Thymus (tissue), 11 donors: ENCODE measurements at regions not wholly inside any gene's neighbourhood (a gene's known extent, or its start where the extent isn't known, plus 50 kb on each side); places are given as distances from the start of the nearest gene placed in this dataset.

Experiments
- DNase-seq, 9 donors: peaks; one replicate each; pipeline ENCODE4 v3.0.0-alpha.2; 2013; ENCODE audit warnings: low spot score in 9 of 9, low read depth in 6 of 9, missing footprints in 1 of 9
- H3K27ac ChIP-seq, 2 donors: one replicate each; pipeline ENCODE4 v1.5.1; 2013; ENCODE audit warnings: control low read depth in 1 of 2, low read depth in 1 of 2, low read length in 1 of 2, mild to moderate bottlenecking in 1 of 2, moderate library complexity in 1 of 2
- H3K27me3 ChIP-seq, 2 donors: one replicate each; pipeline ENCODE4 v1.5.1; 2013; ENCODE audit warnings: low read length in 1 of 2; ENCODE audit not compliant: control insufficient read depth in 2 of 2, insufficient read depth in 1 of 2
- H3K36me3 ChIP-seq, 2 donors: one replicate each; pipeline ENCODE4 v1.5.1; 2013; ENCODE audit warnings: low read length in 1 of 2, mild to moderate bottlenecking in 1 of 2, moderate library complexity in 1 of 2; ENCODE audit not compliant: control insufficient read depth in 2 of 2, insufficient read depth in 2 of 2
- H3K4me1 ChIP-seq, 2 donors: one replicate each; pipeline ENCODE4 v1.5.1; 2013; ENCODE audit warnings: low read length in 2 of 2; ENCODE audit not compliant: control insufficient read depth in 2 of 2, insufficient read depth in 2 of 2
- H3K4me3 ChIP-seq, 2 donors: one replicate each; pipeline ENCODE4 v1.5.1; 2013; ENCODE audit warnings: low read length in 2 of 2, control low read depth in 1 of 2, mild to moderate bottlenecking in 1 of 2
- H3K9me3 ChIP-seq, 2 donors: one replicate each; pipeline ENCODE4 v1.5.1; 2013; ENCODE audit warnings: low read length in 1 of 2, mild to moderate bottlenecking in 1 of 2; ENCODE audit not compliant: control insufficient read depth in 2 of 2, insufficient read depth in 1 of 2
- WGBS: extraction: QIAGEN DNeasy Blood & Tissue Kit; methylation state at CpG from one replicate; pipeline ENCODE4 v1.1.7; 2013; 5-methylcytosine and 5-hydroxymethylcytosine counted together
- donor health status: healthy.

GRCh38 chr2:236982693-236983455 is 102.8 kb upstream of the COPS8 start:
- DNase-seq, result no peak
- WGBS, result 98% methylated on average over 3 of the region's 3 CpGs

GRCh38 chr2:236984046-236984445 is 101.6 kb upstream of the COPS8 start:
- no peak overlapping the region for H3K27ac ChIP-seq
- DNase-seq, result no peak
- H3K27me3 ChIP-seq, result peaks cover 0 to 4% of the 10 kb centered on the region in 2 donors
- no peaks in the 10 kb centered on the region for H3K9me3 ChIP-seq
- 63% methylated on average over 1 of the region's 1 CpG for WGBS
- no peak overlapping the region for H3K4me3 ChIP-seq
- no peaks in the 10 kb centered on the region for H3K36me3 ChIP-seq
- H3K4me1 ChIP-seq, result no peaks in the 10 kb centered on the region

More at GRCh38 chr2:236982693-236983455, 102.8 kb upstream of the COPS8 start:
- no peaks in the 10 kb centered on the region for H3K4me1 ChIP-seq
- no peak overlapping the region for H3K4me3 ChIP-seq
- H3K27ac ChIP-seq, result no peak overlapping the region
- no peaks in the 10 kb centered on the region for H3K36me3 ChIP-seq
- H3K27me3 ChIP-seq, result no peaks in the 10 kb centered on the region
- no peaks in the 10 kb centered on the region for H3K9me3 ChIP-seq

DNA sequence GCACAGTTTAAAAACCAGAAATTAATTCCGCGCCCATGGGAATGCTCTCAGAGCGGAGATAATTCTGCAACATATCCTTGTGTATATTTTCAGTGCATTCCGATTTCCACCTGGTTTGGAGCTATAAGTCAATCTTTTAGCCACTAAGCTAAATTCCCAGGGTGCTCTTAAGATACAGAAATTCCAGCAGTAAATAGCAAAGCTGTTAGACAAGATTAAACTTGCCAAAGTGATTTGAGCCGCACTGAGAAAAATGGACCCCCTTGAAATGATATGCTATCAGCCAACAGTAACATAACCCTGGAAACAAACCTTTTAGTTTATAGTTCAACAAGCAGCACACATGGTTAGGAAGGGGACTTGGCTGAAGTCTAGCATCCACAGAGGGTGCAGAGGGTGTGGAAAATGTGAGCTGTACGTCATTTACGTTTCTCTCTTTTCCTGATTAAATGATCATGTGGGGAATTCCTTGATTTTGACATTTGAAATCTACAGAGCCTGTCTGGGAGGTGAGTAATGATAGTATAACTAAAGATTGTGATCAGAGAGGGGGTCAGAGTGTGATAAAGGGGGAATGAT is 99.8 kb upstream of the COPS8 start:
- H3K36me3 ChIP-seq, result no peaks in the 10 kb centered on the region
- DNase-seq, result no peak
- peak overlapping the region in 1 of 2 donors; percentile 5 for H3K27ac ChIP-seq
- H3K4me1 ChIP-seq, result no peaks in the 10 kb centered on the region
- no peaks in the 10 kb centered on the region for H3K9me3 ChIP-seq
- peaks cover 0 to 4% of the 10 kb centered on the region in 2 donors for H3K27me3 ChIP-seq
- 96% methylated on average over 7 of the region's 7 CpGs for WGBS
- H3K4me3 ChIP-seq, result no peak overlapping the region

GRCh38 chr2:236986524-236987330 is 99.0 kb upstream of the COPS8 start:
- no peaks in the 10 kb centered on the region for H3K9me3 ChIP-seq
- H3K4me1 ChIP-seq, result no peaks in the 10 kb centered on the region
- DNase-seq, result no peak
- H3K36me3 ChIP-seq, result no peaks in the 10 kb centered on the region
- WGBS, result 94% methylated on average over 10 of the region's 10 CpGs
- no peak overlapping the region for H3K4me3 ChIP-seq
- H3K27ac ChIP-seq, result no peak overlapping the region
- H3K27me3 ChIP-seq, result peaks cover 0 to 4% of the 10 kb centered on the region in 2 donors

DNA sequence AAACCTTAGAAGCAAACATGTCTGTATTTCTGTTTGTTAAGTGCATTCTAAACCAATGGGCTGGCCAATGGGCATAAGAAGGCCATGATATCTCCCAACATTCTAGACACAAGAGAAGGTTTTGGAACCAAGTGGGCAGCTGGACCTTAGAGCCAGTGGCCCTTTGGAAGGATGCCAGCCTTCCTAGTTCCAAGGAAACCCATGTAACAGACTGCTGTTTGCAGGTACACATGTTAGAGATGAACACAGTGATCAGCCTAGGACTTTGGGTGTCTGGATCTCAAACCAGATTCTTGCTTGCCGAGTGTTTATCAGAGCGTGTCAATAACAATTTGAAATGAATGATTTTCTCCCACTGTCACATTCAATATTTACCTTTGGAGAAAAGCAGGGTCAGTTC is 97.5 kb upstream of the COPS8 start:
- no peak overlapping the region for H3K4me3 ChIP-seq
- H3K36me3 ChIP-seq, result no peaks in the 10 kb centered on the region
- 98% methylated on average over 2 of the region's 2 CpGs for WGBS
- DNase-seq, result no peak
- no peaks in the 10 kb centered on the region for H3K4me1 ChIP-seq
- no peaks in the 10 kb centered on the region for H3K9me3 ChIP-seq
- no peak overlapping the region for H3K27ac ChIP-seq
- peaks cover 0 to 4% of the 10 kb centered on the region in 2 donors for H3K27me3 ChIP-seq

GRCh38 chr2:236988690-236989624 is 96.7 kb upstream of the COPS8 start:
- Histone ChIP-seq H3K27me3 (peaks cover 0 to 4% of the 10 kb centered on the region in 2 donors), H3K4me3 (no peak overlapping the region), H3K27ac (no peak overlapping the region), H3K36me3 (no peaks in the 10 kb centered on the region), H3K9me3 (no peaks in the 10 kb centered on the region), H3K4me1 (no peaks in the 10 kb centered on the region)
- WGBS, result 66% methylated on average over 16 of the region's 16 CpGs
- DNase-seq, result no peak

- H3K27me3 ChIP-seq, result peaks cover 0 to 4% of the 10 kb centered on the region in 2 donors
- no peaks in the 10 kb centered on the region for H3K36me3 ChIP-seq
- H3K4me1 ChIP-seq, result no peaks in the 10 kb centered on the region
- WGBS, result 68% methylated on average over 2 of the region's 2 CpGs
- H3K9me3 ChIP-seq, result no peaks in the 10 kb centered on the region
- H3K4me3 ChIP-seq, result no peak overlapping the region
- H3K27ac ChIP-seq, result no peak overlapping the region
- no peak for DNase-seq
Observed at GRCh38 chr2:236990552-236990951, 95.1 kb upstream of the COPS8 start.

DNA sequence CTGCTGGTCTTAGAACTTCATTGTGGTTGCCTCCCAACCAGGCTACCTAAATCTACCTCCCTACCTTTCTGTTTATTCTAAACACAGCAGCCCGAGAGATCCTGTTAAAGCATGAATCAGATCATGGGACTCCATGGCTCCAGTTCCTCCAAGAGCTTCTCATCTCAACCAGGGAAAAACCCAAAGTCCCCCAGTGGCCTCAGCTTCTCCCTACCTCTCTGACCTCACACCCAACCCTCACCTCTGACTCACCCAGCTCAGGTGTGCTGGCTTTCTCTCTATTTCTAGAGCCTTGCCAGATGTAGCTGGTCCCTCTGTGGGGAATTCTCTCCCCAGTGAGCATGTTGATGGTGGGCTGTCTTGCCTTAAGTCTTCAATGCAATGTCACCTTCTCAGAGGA is 93.8 kb upstream of the COPS8 start:
- DNase-seq, result no peak
- no peaks in the 10 kb centered on the region for H3K9me3 ChIP-seq
- WGBS, result 93% methylated on average over 1 of the region's 1 CpG

More for the DNA sequence above, 93.8 kb upstream of the COPS8 start:
- Histone ChIP-seq H3K4me1 (no peaks in the 10 kb centered on the region), H3K36me3 (no peaks in the 10 kb centered on the region), H3K27ac (no peak overlapping the region), H3K27me3 (peaks cover 0 to 7% of the 10 kb centered on the region in 2 donors), H3K4me3 (no peak overlapping the region)
